GM12892 (cell line): ENCODE measurements at regions not wholly inside any gene's neighbourhood (a gene's known extent, or its start where the extent isn't known, plus 50 kb on each side); places are given as distances from the start of the nearest gene placed in this dataset.

Experiments
- DNase-seq: peaks from one replicate; pipeline ENCODE4 v3.0.0; 2011; ENCODE audit not compliant: insufficient read length
- FAIRE-seq: peaks from 2 replicates; lab custom pipeline; 2011; peaks lifted over from hg19 to GRCh38; lab: Jason Lieb, UNC
- POLR2A ChIP-seq: IDR thresholded peaks from 2 replicates; pipeline ENCODE4 v1.6.1; 2011; ENCODE audit warnings: low read depth, low read length, control low read depth
- POLR2AphosphoS5 ChIP-seq: IDR thresholded peaks from 2 replicates; pipeline ENCODE4 v1.6.1; 2011; ENCODE audit warnings: low read depth, low read length, control low read depth
- TAF1 ChIP-seq: IDR thresholded peaks from 2 replicates; pipeline ENCODE4 v1.6.1; 2011; ENCODE audit warnings: low read depth, mild to moderate bottlenecking, control low read depth, low read length, borderline replicate concordance

GRCh38 chr6:1049900-1050299, 262.0 kb upstream of the FOXQ1 start:
- TF ChIP-seq TAF1 = no peak
- no peak for TF ChIP-seq POLR2AphosphoS5
- TF ChIP-seq POLR2A = no peak
- FAIRE-seq = no peak
- DNase-seq = no peak

- DNase-seq = no peak
- FAIRE-seq = no peak
- TF ChIP-seq TAF1 (no peak), POLR2AphosphoS5 (no peak), POLR2A (no peak)
Measured at GRCh38 chr6:1049170-1049569, 262.7 kb upstream of the FOXQ1 start.

GRCh38 chr6:1047981-1048541, 263.8 kb upstream of the FOXQ1 start:
- DNase-seq (no peak), FAIRE-seq (no peak)
- TF ChIP-seq POLR2AphosphoS5 = no peak
- TF ChIP-seq TAF1 = no peak
- TF ChIP-seq POLR2A = no peak

GRCh38 chr6:1045239-1045638, 266.7 kb upstream of the FOXQ1 start:
- FAIRE-seq = no peak
- TF ChIP-seq POLR2A (no peak), POLR2AphosphoS5 (no peak), TAF1 (no peak)
- DNase-seq = no peak

DNA sequence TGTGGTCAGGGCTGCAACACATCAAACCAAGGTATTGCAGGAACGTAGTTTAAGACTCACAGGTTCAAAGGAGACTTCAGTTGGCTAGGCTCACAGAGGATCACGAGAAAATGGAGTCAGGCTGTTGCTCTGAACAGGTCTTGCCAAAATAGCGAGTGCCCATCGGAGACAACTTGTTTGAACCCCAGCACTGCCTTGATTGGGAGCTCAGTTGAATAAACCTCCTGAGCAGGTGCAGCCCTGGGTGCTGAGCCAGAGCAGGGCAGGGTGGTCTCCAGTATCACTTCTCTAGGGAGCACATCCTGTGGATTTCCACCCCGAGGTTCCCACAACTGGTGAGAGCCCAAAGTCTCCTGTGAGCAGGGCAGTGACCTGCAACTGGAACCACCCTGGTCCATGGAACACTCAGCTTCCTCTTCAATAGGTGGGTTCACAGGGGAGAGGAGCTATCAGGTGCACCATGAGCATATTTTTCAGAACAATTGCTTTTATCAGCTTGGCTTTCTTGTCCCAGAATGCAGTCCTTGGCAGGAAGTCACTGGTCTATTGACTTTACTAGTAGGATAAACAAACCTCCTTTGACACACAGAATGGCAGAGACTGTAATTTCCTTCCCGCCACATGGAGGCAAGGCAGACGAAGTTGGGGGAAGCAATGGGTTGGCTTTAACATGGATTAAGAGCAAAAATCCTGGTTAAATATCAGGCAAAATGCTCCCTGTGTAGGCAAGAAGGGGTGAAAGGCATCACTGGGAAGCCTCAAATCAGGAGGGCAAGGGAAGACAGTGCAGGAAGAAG, 267.7 kb upstream of the FOXQ1 start:
- DNase-seq (no peak), FAIRE-seq (no peak)
- TF ChIP-seq POLR2AphosphoS5 (no peak), TAF1 (no peak), POLR2A (no peak)

DNA sequence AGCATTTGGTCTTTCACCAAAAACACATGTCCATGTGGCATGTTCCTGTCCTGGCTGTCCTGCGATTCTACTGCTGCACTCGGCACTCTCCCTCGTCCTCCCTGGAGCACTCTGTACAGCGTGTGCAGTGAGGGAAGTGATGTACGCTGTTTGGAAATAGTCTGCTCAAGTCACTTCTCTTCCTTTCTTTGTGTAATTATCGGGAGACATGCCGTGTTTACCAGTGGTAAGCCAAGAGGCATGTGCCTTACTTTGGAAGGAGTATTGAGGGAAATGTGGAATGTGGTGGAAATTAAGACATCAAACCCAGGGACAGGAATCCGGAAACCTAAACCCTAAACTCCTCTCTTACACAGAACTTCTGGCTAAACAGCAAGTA, 268.5 kb upstream of the FOXQ1 start:
- no peak for FAIRE-seq
- no peak for DNase-seq

DNA sequence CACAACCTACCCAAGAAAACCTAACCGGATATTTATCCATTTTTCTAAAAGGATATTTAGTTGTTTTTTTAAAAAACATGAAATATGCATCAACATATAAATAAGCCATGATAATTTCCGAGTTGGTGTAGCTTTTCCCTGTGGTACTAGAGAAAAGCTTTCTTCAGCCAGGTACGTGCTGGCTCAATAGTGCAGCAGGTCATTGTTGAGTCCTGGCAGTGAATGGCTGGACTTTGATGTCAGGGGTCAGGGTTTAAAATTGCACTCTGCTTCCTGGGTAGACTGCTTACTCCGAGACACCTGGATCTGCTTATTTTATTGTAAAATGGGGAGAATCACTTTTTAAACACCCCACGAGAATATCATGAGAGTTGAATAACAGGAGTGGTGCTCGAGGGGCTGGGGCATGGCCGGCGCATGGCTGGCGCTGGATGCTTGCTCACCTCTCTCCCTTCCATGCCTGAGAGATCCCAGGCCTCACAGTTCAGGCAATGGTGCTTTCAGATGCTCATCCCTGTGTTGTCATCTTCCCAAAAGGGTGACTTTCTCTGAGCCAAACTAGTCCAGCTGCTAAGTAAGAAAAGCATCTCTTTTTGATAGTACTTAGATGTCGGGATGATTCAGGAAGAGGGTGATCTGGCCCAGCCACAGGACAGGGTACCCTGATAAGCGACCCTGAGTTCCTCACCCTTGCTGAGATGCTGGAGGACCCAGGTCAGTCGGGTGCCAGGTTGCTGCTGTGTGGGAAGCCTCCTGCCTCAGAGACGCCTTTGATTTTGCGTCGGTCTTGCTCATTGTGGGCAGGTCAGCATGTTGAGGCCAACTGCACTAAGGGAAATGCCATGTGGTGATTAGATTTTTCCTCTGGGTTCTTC, 269.1 kb upstream of the FOXQ1 start:
- FAIRE-seq = no peak
- TF ChIP-seq TAF1 (no peak), POLR2A (no peak), POLR2AphosphoS5 (no peak)
- no peak for DNase-seq

More for the DNA sequence above, 268.5 kb upstream of the FOXQ1 start:
- TF ChIP-seq TAF1 (no peak), POLR2AphosphoS5 (no peak), POLR2A (no peak)

DNA sequence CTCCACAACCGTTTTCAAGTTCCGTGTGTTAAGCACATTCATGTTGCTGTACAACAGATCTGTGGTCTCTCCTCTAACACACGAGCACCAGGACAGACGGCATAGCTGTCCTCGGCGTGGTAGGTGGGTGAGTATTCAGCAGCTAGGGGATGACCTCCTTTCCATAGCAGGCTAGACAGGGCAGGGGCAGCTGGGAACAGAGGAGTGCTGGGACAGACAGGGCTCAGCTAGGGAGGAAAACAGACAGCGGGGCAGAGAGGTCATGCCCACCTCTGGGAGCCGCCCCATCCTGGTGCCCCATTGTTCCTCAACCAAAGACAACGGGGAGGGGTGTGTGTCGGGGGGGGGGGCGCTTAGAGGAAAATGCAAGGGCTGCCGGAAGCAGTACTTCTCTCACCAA, 271.5 kb upstream of the FOXQ1 start:
- TF ChIP-seq POLR2A (no peak), POLR2AphosphoS5 (no peak), TAF1 (no peak)
- no peak for FAIRE-seq
- no peak for DNase-seq

DNA sequence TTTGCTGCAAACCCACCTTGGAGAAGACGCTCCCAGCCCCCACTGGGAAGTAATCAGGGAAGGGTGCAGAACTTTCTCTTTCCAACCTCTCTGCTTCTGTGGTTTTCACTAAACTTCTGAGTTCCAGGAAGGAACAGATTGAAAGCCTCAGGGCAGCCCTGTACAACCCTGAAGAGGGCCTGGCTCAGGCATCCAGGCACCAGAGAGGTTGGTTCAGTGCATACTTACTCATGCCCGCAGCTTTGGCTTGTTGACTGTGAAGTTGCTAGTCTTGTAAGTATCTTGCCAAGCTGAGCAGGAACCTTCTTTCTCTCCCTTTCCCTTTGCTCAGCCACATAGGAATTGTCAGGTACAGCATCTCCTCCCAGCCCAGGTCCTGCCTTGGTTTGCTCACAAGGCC, 272.2 kb upstream of the FOXQ1 start:
- DNase-seq (no peak), FAIRE-seq (no peak)
- TF ChIP-seq TAF1 (no peak), POLR2AphosphoS5 (no peak), POLR2A (no peak)

DNA sequence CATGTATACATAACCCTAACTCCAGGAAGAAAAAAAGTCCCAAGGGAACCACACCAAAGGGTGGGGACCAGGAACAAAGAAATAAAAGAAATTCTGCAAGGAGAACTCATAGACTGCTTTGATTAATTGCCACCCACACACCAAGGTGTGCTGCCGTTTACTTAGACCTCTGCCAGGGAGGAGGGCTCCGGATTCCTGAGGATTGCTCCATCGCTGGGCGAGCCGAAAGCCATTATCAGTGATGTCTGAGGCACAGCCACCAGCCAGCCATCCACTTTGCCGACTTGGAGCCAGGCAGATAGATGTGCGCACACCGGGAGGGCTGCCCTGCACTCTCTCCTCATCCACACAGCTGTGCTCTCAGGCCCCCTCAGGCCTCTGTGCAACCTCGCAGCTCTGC, 272.7 kb upstream of the FOXQ1 start:
- no peak for FAIRE-seq
- TF ChIP-seq POLR2AphosphoS5 = no peak
- TF ChIP-seq TAF1 = no peak
- TF ChIP-seq POLR2A = no peak
- DNase-seq = no peak
